IMR-90 (cell line): ENCODE measurements at regions not wholly inside any gene's neighbourhood (a gene's known extent, or its start where the extent isn't known, plus 50 kb on each side); places are given as distances from the start of the nearest gene placed in this dataset.

ENCODE experiments used
- ATAC-seq: fragments of 200-7000 bp; cut with Tn5 transposase; 2 replicates; pipeline ENCODE4 v1.9.1; 2020; ENCODE audit warnings: low read depth, mild to moderate bottlenecking, moderate library complexity
- BruUV-seq: library from RNA; stranded (reverse); fragments of 400-500 nt; replicated peaks from 2 replicates; lab custom pipeline; 2021; lab: Mats Ljungman, UMichigan
- CTCF ChIA-PET: fragments of 300-600 bp; formaldehyde crosslinking; extraction: SDS; loops from one replicate; lab custom pipeline; 2021; ENCODE audit warnings: antibody characterized with exemption; lab: Yijun Ruan, JAX
- POLR2A ChIA-PET: fragments of 300-600 bp; sonication (Branson Sonifier 250); formaldehyde crosslinking; loops from one replicate; lab custom pipeline; 2022; ENCODE audit warnings: antibody characterized with exemption; ENCODE audit not compliant: unreplicated experiment; lab: Charles Lee
- DNase-seq: peaks from one replicate; pipeline ENCODE4 v3.0.0; 2013
- H2AFZ ChIP-seq: replicated peaks from 2 replicates; pipeline ENCODE3; 2013; ENCODE audit warnings: low read length, mild to moderate bottlenecking; ENCODE audit not compliant: poor library complexity
- H2AK5ac ChIP-seq: 2 replicates; pipeline ENCODE4 v1.6.1; 2013; ENCODE audit warnings: low read depth, low read length, inconsistent platforms
- H2AK9ac ChIP-seq: replicated peaks from 2 replicates; pipeline ENCODE3; 2013; ENCODE audit warnings: mild to moderate bottlenecking, low read depth, low read length, moderate library complexity; ENCODE audit not compliant: poor library complexity
- H2BK120ac ChIP-seq: 2 replicates; pipeline ENCODE4 v1.6.1; 2013; ENCODE audit warnings: low read depth, low read length, inconsistent platforms
- H2BK15ac ChIP-seq: 3 replicates; pipeline ENCODE4 v1.6.1; 2013; ENCODE audit warnings: low read depth, low read length, inconsistent platforms
- H2BK20ac ChIP-seq: 2 replicates; pipeline ENCODE4 v1.6.1; 2013; ENCODE audit warnings: low read depth, mild to moderate bottlenecking, inconsistent platforms, low read length, moderate library complexity
- H2BK5ac ChIP-seq: 2 replicates; pipeline ENCODE4 v1.6.1; 2013; ENCODE audit warnings: mild to moderate bottlenecking, low read depth, low read length, inconsistent platforms; ENCODE audit not compliant: poor library complexity, severe bottlenecking
- H3K14ac ChIP-seq: replicated peaks from 2 replicates; pipeline ENCODE4 v1.6.1; 2013; ENCODE audit warnings: low read depth, low read length, inconsistent platforms
- H3K18ac ChIP-seq: 2 replicates; pipeline ENCODE4 v1.6.1; 2013; ENCODE audit warnings: low read depth, low read length, control low read depth
- H3K23ac ChIP-seq: 2 replicates; pipeline ENCODE4 v1.6.1; 2013; ENCODE audit warnings: low read depth, low read length, inconsistent platforms
- H3K27ac ChIP-seq: 2 replicates; pipeline ENCODE4 v1.5.1; 2013; ENCODE audit warnings: mild to moderate bottlenecking, control low read depth, low read length; ENCODE audit not compliant: insufficient read depth
- H3K27me3 ChIP-seq: 2 replicates; pipeline ENCODE4 v1.6.1; 2013; ENCODE audit warnings: low read length; ENCODE audit not compliant: control insufficient read depth, insufficient read depth
- H3K36me3 ChIP-seq: 2 replicates; pipeline ENCODE4 v1.6.1; 2013; ENCODE audit warnings: low read length, mixed read lengths; ENCODE audit not compliant: control insufficient read depth, insufficient read depth
- H3K4ac ChIP-seq: 2 replicates; pipeline ENCODE4 v1.6.1; 2013; ENCODE audit warnings: low read depth, low read length, inconsistent platforms
- H3K4me1 ChIP-seq: 2 replicates; pipeline ENCODE4 v1.6.1; 2013; ENCODE audit warnings: low read length, mixed read lengths; ENCODE audit not compliant: control insufficient read depth, insufficient read depth
- H3K4me2 ChIP-seq: 2 replicates; pipeline ENCODE4 v1.6.1; 2013; ENCODE audit warnings: low read depth, mild to moderate bottlenecking, control low read depth, low read length, moderate library complexity
- H3K4me3 ChIP-seq: 2 replicates; pipeline ENCODE4 v1.5.1; 2013; ENCODE audit warnings: low read depth, mild to moderate bottlenecking, control low read depth, low read length, moderate library complexity; ENCODE audit not compliant: insufficient read depth
- H3K56ac ChIP-seq: 2 replicates; pipeline ENCODE4 v1.6.1; 2013; ENCODE audit warnings: low read length, inconsistent platforms; ENCODE audit not compliant: insufficient read depth; ENCODE audit errors: extremely low read depth
- H3K79me1 ChIP-seq, 2 experiments: 2 replicates each; pipeline ENCODE4 v1.6.1; 2013; ENCODE audit warnings: low read length in 2 of 2, inconsistent platforms in 1 of 2, low read depth in 1 of 2
- H3K9ac ChIP-seq: 2 replicates; pipeline ENCODE4 v1.6.1; 2013; ENCODE audit warnings: low read depth, low read length, control low read depth
- H3K9me1 ChIP-seq: 2 replicates; pipeline ENCODE4 v1.6.1; 2013; ENCODE audit warnings: low read length, inconsistent platforms; ENCODE audit not compliant: insufficient read depth
- H3K9me3 ChIP-seq: 2 replicates; pipeline ENCODE4 v1.6.1; 2013; ENCODE audit warnings: low read length; ENCODE audit not compliant: control insufficient read depth, insufficient read depth
- H4K20me1 ChIP-seq: 2 replicates; pipeline ENCODE4 v1.6.1; 2013; ENCODE audit warnings: low read length, inconsistent platforms; ENCODE audit not compliant: insufficient read depth
- H4K5ac ChIP-seq: 2 replicates; pipeline ENCODE4 v1.6.1; 2013; ENCODE audit warnings: mild to moderate bottlenecking, low read depth, low read length, control low read depth
- H4K8ac ChIP-seq, 2 experiments: 2 replicates each; pipeline ENCODE4 v1.6.1; 2013; ENCODE audit warnings: low read depth in 2 of 2, low read length in 2 of 2, control low read depth in 1 of 2, inconsistent platforms in 1 of 2
- H4K91ac ChIP-seq: 2 replicates; pipeline ENCODE4 v1.6.1; 2013; ENCODE audit warnings: low read depth, low read length, inconsistent platforms; ENCODE audit not compliant: insufficient read depth
- BHLHE40 ChIP-seq: fragments of 150-350 bp; IDR thresholded peaks from 2 replicates; pipeline ENCODE4 v1.6.1; 2016; ENCODE audit warnings: mild to moderate bottlenecking, low read depth, low read length
- CEBPB ChIP-seq: IDR thresholded peaks from 2 replicates; pipeline ENCODE4 v1.6.1; 2012; ENCODE audit warnings: low read depth, low read length, improper control_type of control experiment
- CTCF ChIP-seq: conservative IDR thresholded peaks from 2 replicates; pipeline ENCODE4 v1.5.1; 2012; ENCODE audit warnings: mild to moderate bottlenecking, low read depth, low read length, improper control_type of control experiment
- MAFK ChIP-seq: IDR thresholded peaks from 2 replicates; pipeline ENCODE4 v1.6.1; 2012; ENCODE audit warnings: low read depth, low read length, improper control_type of control experiment
- MAZ ChIP-seq: IDR thresholded peaks from 2 replicates; pipeline ENCODE4 v1.6.1; 2012; ENCODE audit warnings: low read depth, mild to moderate bottlenecking, low read length, improper control_type of control experiment, moderate library complexity, borderline replicate concordance
- MXI1 ChIP-seq: IDR thresholded peaks from 2 replicates; pipeline ENCODE4 v1.6.1; 2012; ENCODE audit warnings: low read depth, mild to moderate bottlenecking, low read length, moderate library complexity, borderline replicate concordance
- NFE2L2 ChIP-seq: fragments of 150-350 bp; IDR thresholded peaks from 2 replicates; pipeline ENCODE4 v1.6.1; 2016; ENCODE audit warnings: low read depth, mild to moderate bottlenecking, low read length
- RAD21 ChIP-seq: IDR thresholded peaks from 2 replicates; pipeline ENCODE4 v1.6.1; 2012; ENCODE audit warnings: low read length, improper control_type of control experiment
- USF2 ChIP-seq: fragments of 150-350 bp; IDR thresholded peaks from 2 replicates; pipeline ENCODE4 v1.6.1; 2017; ENCODE audit warnings: mild to moderate bottlenecking, antibody characterized with exemption, low read length, low read depth
- WGBS, 2 experiments: methylation state at CpG; one replicate each; pipeline versions ENCODE4 v1.1.5 to v1.1.7; 2013; ENCODE audit warnings: missing lambda C conversion rate in 2 of 2; ENCODE audit not compliant: insufficient read length in 1 of 2; ENCODE audit errors: extremely low coverage in 2 of 2; 5-methylcytosine and 5-hydroxymethylcytosine counted together
- dilution Hi-C: fragments of 300-500 bp; cut with HindIII; formaldehyde crosslinking; loops from one replicate; pipeline ENCODE4 v1.14.3; 2018; ENCODE audit warnings: low sequenced_read_pairs; ENCODE audit not compliant: unreplicated experiment
- in situ Hi-C: fragments of 300-500 bp; cut with MboI; formaldehyde crosslinking; loops from 3 replicates; pipeline ENCODE4 v1.14.3; 2019; ENCODE audit warnings: low sequenced_read_pairs, inconsistent platforms, mixed read lengths
- intact Hi-C: fragments of 100-400 bp; cut with micrococcal nuclease; formaldehyde crosslinking; loops from 2 replicates; pipeline ENCODE4 v1.10.0; 2022

- Histone ChIP-seq H4K20me1 (no peaks in the 10 kb centered on the region), H3K9me1 (no peaks in the 10 kb centered on the region), H3K18ac (no peak overlapping the region), H3K36me3 (no peaks in the 10 kb centered on the region), H3K14ac (no peak overlapping the region), H3K9me3 (no peaks in the 10 kb centered on the region), H3K23ac (no peak overlapping the region), H3K79me1 (no peaks in the 10 kb centered on the region), H3K4ac (no peak overlapping the region), H3K56ac (no peak overlapping the region), H2BK15ac (no peak overlapping the region), H4K91ac (no peak overlapping the region), H4K8ac (no peak overlapping the region), H2BK120ac (no peak overlapping the region), H3K4me2 (no peak overlapping the region), H2BK20ac (no peak overlapping the region), H2AK9ac (no peak overlapping the region), H3K4me3 (no peak overlapping the region), H3K4me1 (no peaks in the 10 kb centered on the region; the same call in 1 of the 2 replicates), H3K9ac (no peak overlapping the region), H3K27me3 (no peaks in the 10 kb centered on the region), H3K27ac (no peak overlapping the region), H2AK5ac (no peak overlapping the region), H2AFZ (no peak overlapping the region), H2BK5ac (no peak overlapping the region), H4K5ac (no peak overlapping the region)
- POLR2A ChIA-PET = no interaction called here
- dilution Hi-C loops = no loop called here
- CTCF ChIA-PET = interaction anchor here (0.6 to 1.9 kb wide), 4 partner anchors 8 to 55 kb away, joined by 3 to 6 read pairs (median 4); no protein-coding TSS in a partner anchor
- TF ChIP-seq NFE2L2 (no peak), BHLHE40 (no peak), USF2 (no peak), MAZ (no peak), MXI1 (no peak), CEBPB (no peak), CTCF (no peak), MAFK (no peak), RAD21 (no peak)
- WGBS, 2 experiments = no CpG with 5 or more reads among the region's 1 CpG
- in situ Hi-C loops = no loop called here
- no peak for DNase-seq
- no peak for ATAC-seq
- intact Hi-C loops = no loop called here
- no TSS peak for BruUV-seq
Measured at GRCh38 chr15:37794947-37795346, 139.5 kb upstream of the TMCO5A start.
